PFSK-1 (cell line): ENCODE measurements at regions not wholly inside any gene's neighbourhood (a gene's known extent, or its start where the extent isn't known, plus 50 kb on each side); places are given as distances from the start of the nearest gene placed in this dataset.

Experiments used
- FOXP2 ChIP-seq: optimal IDR thresholded peaks from 2 replicates; pipeline ENCODE3; 2011; ENCODE audit warnings: borderline replicate concordance, control low read depth, inconsistent platforms; ENCODE audit not compliant: insufficient read depth; ENCODE audit errors: extremely low read length, extremely low read depth
- POLR2AphosphoS5 ChIP-seq: IDR thresholded peaks from 2 replicates; pipeline ENCODE4 v1.6.1; 2012; ENCODE audit warnings: low read depth, mild to moderate bottlenecking, control low read depth, low read length, moderate library complexity
- REST ChIP-seq, 2 experiments: IDR thresholded peaks; 2 replicates each; pipeline versions ENCODE4 v1.6.1 to v1.8.0; 2011 to 2012; ENCODE audit warnings: low read depth in 2 of 2, low read length in 2 of 2, control low read depth in 1 of 2, inconsistent platforms in 1 of 2, mild to moderate bottlenecking in 1 of 2, moderate library complexity in 1 of 2; ENCODE audit not compliant: insufficient read depth in 1 of 2
- SIN3A ChIP-seq: IDR thresholded peaks from 2 replicates; pipeline ENCODE4 v1.6.1; 2012; ENCODE audit warnings: mild to moderate bottlenecking, low read length, moderate library complexity, borderline replicate concordance; ENCODE audit not compliant: insufficient read depth
- TAF1 ChIP-seq: IDR thresholded peaks from 2 replicates; pipeline ENCODE4 v1.6.1; 2012; ENCODE audit warnings: low read length, control low read depth, borderline replicate concordance; ENCODE audit not compliant: insufficient read depth

GRCh38 chr6:22157233-22157632, 139.6 kb downstream of the PRL start:
- TF ChIP-seq REST (IDR thresholded peaks at IDR 0.05; ENCODE audit: insufficient read depth in 1 of 2, low read depth in 2 of 2, low read length in 2 of 2) = no peak
- TF ChIP-seq FOXP2 = no peak
- no peak for TF ChIP-seq TAF1
- TF ChIP-seq POLR2AphosphoS5 = no peak

- TF ChIP-seq REST (IDR thresholded peaks at IDR 0.05; ENCODE audit: insufficient read depth in 1 of 2, low read depth in 2 of 2, low read length in 2 of 2) (no peak), FOXP2 (no peak), POLR2AphosphoS5 (no peak), SIN3A (no peak), TAF1 (no peak)
Measured at GRCh38 chr6:22164236-22164635, 132.6 kb downstream of the PRL start.

GRCh38 chr6:22173311-22173710, 123.5 kb downstream of the PRL start:
- TF ChIP-seq REST (IDR thresholded peaks at IDR 0.05; ENCODE audit: insufficient read depth in 1 of 2, low read depth in 2 of 2, low read length in 2 of 2) (no peak), TAF1 (no peak), POLR2AphosphoS5 (no peak), SIN3A (no peak), FOXP2 (no peak)

GRCh38 chr6:22184371-22184770, 112.5 kb downstream of the PRL start:
- TF ChIP-seq FOXP2 = no peak
- TF ChIP-seq REST (IDR thresholded peaks at IDR 0.05; ENCODE audit: insufficient read depth in 1 of 2, low read depth in 2 of 2, low read length in 2 of 2) = no peak
- TF ChIP-seq POLR2AphosphoS5 = no peak
- no peak for TF ChIP-seq TAF1
- TF ChIP-seq SIN3A = no peak

- TF ChIP-seq TAF1 (no peak), FOXP2 (no peak)
Measured at GRCh38 chr6:22189946-22190345, 106.9 kb downstream of the PRL start.
